Spleen (tissue), 11 donors: ENCODE measurements at regions not wholly inside any gene's neighbourhood (a gene's known extent, or its start where the extent isn't known, plus 50 kb on each side); places are given as distances from the start of the nearest gene placed in this dataset.

Experiments used
- DNase-seq: peaks from one replicate; pipeline ENCODE4 v3.0.0-alpha.2; 2020
- H3K27ac ChIP-seq, 8 donors: fragments of 200-600 bp; sonication (generic) in 7 of 8; 1 replicate in 4 of 8; 2 replicates in 4 of 8; pipeline versions ENCODE4 v1.5.0 to v1.8.0; 2016 to 2021; ENCODE audit warnings: inconsistent platforms in 4 of 8, mild to moderate bottlenecking in 4 of 8, moderate library complexity in 1 of 8
- H3K27me3 ChIP-seq, 7 donors: fragments of 200-600 bp; sonication (generic) in 6 of 7; replicated peaks in 1 of 7; 1 replicate in 4 of 7; 2 replicates in 3 of 7; pipeline versions ENCODE4 v1.5.0 to v1.8.0; 2016 to 2021; ENCODE audit warnings: inconsistent platforms in 3 of 7, mild to moderate bottlenecking in 1 of 7
- H3K36me3 ChIP-seq, 6 donors: fragments of 200-600 bp; sonication (generic) in 5 of 6; 1 replicate in 4 of 6; 2 replicates in 2 of 6; pipeline versions ENCODE4 v1.5.0 to v1.8.0; 2016 to 2021; ENCODE audit warnings: inconsistent platforms in 2 of 6
- H3K4me1 ChIP-seq, 6 donors: fragments of 200-600 bp; sonication (generic) in 5 of 6; 1 replicate in 3 of 6; 2 replicates in 3 of 6; pipeline versions ENCODE4 v1.5.0 to v1.8.0; 2016 to 2021; ENCODE audit warnings: inconsistent platforms in 3 of 6
- H3K4me3 ChIP-seq, 8 donors: fragments of 200-600 bp; sonication (generic) in 7 of 8; 1 replicate in 4 of 8; 2 replicates in 4 of 8; pipeline versions ENCODE4 v1.5.0 to v1.8.0; 2016 to 2021; ENCODE audit warnings: inconsistent platforms in 4 of 8, mild to moderate bottlenecking in 4 of 8, moderate library complexity in 2 of 8
- H3K9me3 ChIP-seq, 8 donors: fragments of 200-600 bp; sonication (generic) in 7 of 8; 1 replicate in 4 of 8; 2 replicates in 4 of 8; pipeline versions ENCODE4 v1.5.0 to v1.8.0; 2016 to 2021; ENCODE audit warnings: inconsistent platforms in 4 of 8
- CTCF ChIP-seq, 11 experiments: fragments of 200-600 bp in 7 of 11; fragments of 450-650 bp in 4 of 11; sonication (generic) in 4 of 11; IDR thresholded peaks in 8 of 11; conservative IDR thresholded peaks in 3 of 11; 1 replicate in 7 of 11; 2 replicates in 4 of 11; pipeline versions ENCODE4 v1.4.0 to v1.8.0; 2016 to 2021; ENCODE audit warnings: antibody characterized with exemption in 11 of 11, inconsistent platforms in 4 of 11, mild to moderate bottlenecking in 1 of 11
- POLR2A ChIP-seq, 3 donors: fragments of 450-650 bp; IDR thresholded peaks; one replicate each; pipeline ENCODE4 v1.5.1; 2017; ENCODE audit warnings: antibody characterized with exemption in 3 of 3, mild to moderate bottlenecking in 1 of 3
- POLR2AphosphoS5 ChIP-seq, 3 donors: sonication (generic); formaldehyde crosslinking; IDR thresholded peaks; one replicate each; pipeline ENCODE4 v1.5.1; 2017; ENCODE audit warnings: antibody characterized with exemption in 3 of 3
- WGBS, 5 donors: extraction: QIAGEN DNeasy Blood & Tissue Kit in 3 of 5; methylation state at CpG; one replicate each; pipeline versions ENCODE4 v1.1.5 to v1.1.7; 2013 to 2018; 5-methylcytosine and 5-hydroxymethylcytosine counted together
- intact Hi-C: fragments of 100-400 bp; cut with DNase I; formaldehyde crosslinking; loops from one replicate; pipeline ENCODE4 v1.15.0; 2023; ENCODE audit warnings: low total_unique reads
- donor health status: healthy with polysubstance abuse.
- donor health status: DM: no; HTN: no; CAD: no; lungs with moderate emphysema.
- donor health status: DM: no; HTN: no; CAD: no.
- donor health status: Bipolar disorder and iron deficiency.
- donor health status: healthy.
- donor health status: DM: no; HTN: no; CAD: no.
- donor health status: DM: yes; HTN: yes; CAD: no.

- Histone ChIP-seq H3K9me3 (no peaks in the 10 kb centered on the region), H3K4me3 (no peak overlapping the region), H3K36me3 (no peaks in the 10 kb centered on the region), H3K27me3 (no peaks in the 10 kb centered on the region), H3K27ac (no peak overlapping the region), H3K4me1 (no peaks in the 10 kb centered on the region)
- intact Hi-C loops = no loop called here
- 67 to 83% (median 72%) methylated on average over 2 of the region's 2 CpGs for WGBS, 5 donors
- TF ChIP-seq CTCF (IDR thresholded peaks at IDR 0.05 in 8 of 11, conservative IDR thresholded peaks at IDR 0.05 in 3 of 11) (no peak), POLR2AphosphoS5 (IDR thresholded peaks at IDR 0.05) (no peak)
- no peak for DNase-seq
These were observed 938.3 kb upstream of the ALCAM start for GRCh38 chr3:104428337-104428925.

DNA sequence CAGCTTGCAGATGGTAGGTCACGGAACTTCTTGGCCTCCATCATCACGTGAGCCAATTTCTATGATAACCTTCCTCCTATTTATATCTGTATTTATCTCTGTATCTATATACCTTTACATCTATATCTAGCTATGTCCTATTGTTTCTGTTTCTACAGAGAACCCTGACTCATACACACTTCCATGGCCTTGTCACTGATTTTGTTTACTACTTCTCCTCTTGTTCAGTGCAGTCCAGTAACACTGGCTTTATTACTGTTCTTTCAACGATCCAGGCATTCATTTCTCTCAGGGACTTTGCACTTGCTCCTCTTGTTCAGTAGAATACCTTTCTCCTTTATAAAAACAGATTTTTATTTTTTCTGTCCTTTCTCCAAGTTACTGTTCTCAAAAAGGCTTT is 937.0 kb upstream of the ALCAM start:
- Histone ChIP-seq H3K36me3 (no peaks in the 10 kb centered on the region), H3K27ac (no peak overlapping the region), H3K4me1 (no peaks in the 10 kb centered on the region), H3K9me3 (no peaks in the 10 kb centered on the region), H3K4me3 (no peak overlapping the region), H3K27me3 (no peaks in the 10 kb centered on the region)
- intact Hi-C loops = no loop called here
- no peak for TF ChIP-seq CTCF (IDR thresholded peaks at IDR 0.05 in 8 of 11, conservative IDR thresholded peaks at IDR 0.05 in 3 of 11)
- no peak for TF ChIP-seq POLR2AphosphoS5 (IDR thresholded peaks at IDR 0.05)
- TF ChIP-seq POLR2A (IDR thresholded peaks at IDR 0.05) = no peak
- 79 to 88% (median 82%) methylated on average over 3 of the region's 3 CpGs for WGBS, 5 donors
- no peak for DNase-seq

DNA sequence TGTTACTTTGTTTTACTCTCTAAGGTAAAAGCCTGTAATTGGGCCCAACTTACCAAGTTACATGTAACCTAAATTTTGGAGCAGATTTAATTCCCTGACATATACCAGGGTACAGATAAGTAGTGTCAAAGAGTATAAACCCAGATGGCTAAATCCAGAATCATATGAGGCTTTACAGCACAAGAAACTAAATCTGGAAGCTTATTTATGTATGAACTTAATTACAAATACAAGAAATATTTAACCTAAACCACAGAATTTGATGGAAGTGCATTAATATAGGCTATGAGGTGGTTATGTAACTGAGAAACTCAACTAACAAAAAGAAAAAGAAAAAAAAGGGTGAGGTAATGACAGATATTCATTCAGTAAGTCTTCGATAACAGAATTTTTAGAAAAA is 930.2 kb upstream of the ALCAM start:
- H3K27ac ChIP-seq = no peak overlapping the region
- H3K4me3 ChIP-seq = no peak overlapping the region
- no peak for TF ChIP-seq CTCF (IDR thresholded peaks at IDR 0.05 in 8 of 11, conservative IDR thresholded peaks at IDR 0.05 in 3 of 11)
- no peak for TF ChIP-seq POLR2A (IDR thresholded peaks at IDR 0.05)
- TF ChIP-seq POLR2AphosphoS5 (IDR thresholded peaks at IDR 0.05) = no peak
- H3K4me1 ChIP-seq = no peaks in the 10 kb centered on the region
- DNase-seq = no peak
- WGBS, 5 donors = 82 to 95% (median 91%) methylated on average over 1 of the region's 1 CpG
- H3K36me3 ChIP-seq = no peaks in the 10 kb centered on the region
- H3K27me3 ChIP-seq = no peaks in the 10 kb centered on the region
- intact Hi-C loops = no loop called here
- no peaks in the 10 kb centered on the region for H3K9me3 ChIP-seq

GRCh38 chr3:104437131-104437750 is 929.5 kb upstream of the ALCAM start:
- intact Hi-C loops = no loop called here
- H3K27ac ChIP-seq = no peak overlapping the region
- H3K4me3 ChIP-seq = no peak overlapping the region
- no peak for DNase-seq
- no peaks in the 10 kb centered on the region for H3K4me1 ChIP-seq
- no peaks in the 10 kb centered on the region for H3K36me3 ChIP-seq
- H3K27me3 ChIP-seq = no peaks in the 10 kb centered on the region
- TF ChIP-seq POLR2AphosphoS5 (IDR thresholded peaks at IDR 0.05) = no peak
- TF ChIP-seq POLR2A (IDR thresholded peaks at IDR 0.05) = no peak
- TF ChIP-seq CTCF (IDR thresholded peaks at IDR 0.05 in 8 of 11, conservative IDR thresholded peaks at IDR 0.05 in 3 of 11) = no peak
- H3K9me3 ChIP-seq = no peaks in the 10 kb centered on the region
- WGBS, 5 donors = 52 to 65% (median 61%) methylated on average over 4 of the region's 4 CpGs
